MCF 10A (cell line): ENCODE measurements at regions not wholly inside any gene's neighbourhood (a gene's known extent, or its start where the extent isn't known, plus 50 kb on each side); places are given as distances from the start of the nearest gene placed in this dataset.

ENCODE experiments used
- BruUV-seq: library from RNA; stranded (reverse); fragments of 400-500 nt; replicated peaks from 2 replicates; lab custom pipeline; 2021; lab: Mats Ljungman, UMichigan
- CTCF ChIA-PET: fragments of 300-600 bp; sonication (Branson Sonifier 250); formaldehyde crosslinking; extraction: SDS; loops from one replicate; lab custom pipeline; 2021; ENCODE audit warnings: antibody characterized with exemption, inconsistent platforms; lab: Yijun Ruan, JAX
- POLR2A ChIA-PET: fragments of 300-600, 350-650 bp; sonication (Branson Sonifier 250); formaldehyde crosslinking; extraction: SDS; loops from one replicate; lab custom pipeline; 2020; ENCODE audit warnings: antibody characterized with exemption, inconsistent platforms; lab: Yijun Ruan, JAX
- DNase-seq: peaks from one replicate; pipeline ENCODE4 v3.0.0-alpha.2; 2018; ENCODE audit not compliant: unreplicated experiment
- H3K27ac Mint-ChIP-seq: one replicate; pipeline ENCODE4 v1.8.0; 2022; ENCODE audit warnings: mild to moderate bottlenecking, low read depth, mixed read lengths; ENCODE audit not compliant: unreplicated experiment
- H3K27me3 Mint-ChIP-seq: one replicate; pipeline ENCODE4 v1.8.0; 2022; ENCODE audit warnings: mixed read lengths; ENCODE audit not compliant: insufficient read depth, unreplicated experiment
- H3K36me3 Mint-ChIP-seq: one replicate; pipeline ENCODE4 v1.8.0; 2022; ENCODE audit warnings: mild to moderate bottlenecking, moderate library complexity, mixed read lengths; ENCODE audit not compliant: insufficient read depth, unreplicated experiment
- H3K4me1 Mint-ChIP-seq: one replicate; pipeline ENCODE4 v1.8.0; 2022; ENCODE audit warnings: mixed read lengths; ENCODE audit not compliant: insufficient read depth, unreplicated experiment
- H3K4me3 Mint-ChIP-seq: one replicate; pipeline ENCODE4 v1.8.0; 2022; ENCODE audit warnings: mild to moderate bottlenecking, moderate library complexity, mixed read lengths; ENCODE audit not compliant: unreplicated experiment
- H3K9me3 Mint-ChIP-seq: one replicate; pipeline ENCODE4 v1.8.0; 2022; ENCODE audit warnings: mixed read lengths; ENCODE audit not compliant: unreplicated experiment
- intact Hi-C: fragments of 100-400 bp; cut with micrococcal nuclease; formaldehyde crosslinking; loops from 2 replicates; pipeline ENCODE4 v1.14.1; 2022
- TF ChIP-seq, protein P1 (sequence below): fragments of 200-600 bp; IDR thresholded peaks from one replicate; pipeline ENCODE4 v1.8.0; 2022; ENCODE audit warnings: antibody characterized with exemption, mild to moderate bottlenecking; ENCODE audit not compliant: unreplicated experiment

- intact Hi-C loops: no loop called here
- Mint-ChIP-seq H3K36me3 (no peaks in the 10 kb centered on the region), H3K4me3 (no peak overlapping the region), H3K27me3 (peaks cover 26% of the 10 kb centered on the region), H3K4me1 (peaks cover 12% of the 10 kb centered on the region), H3K9me3 (no peaks in the 10 kb centered on the region), H3K27ac (no peak overlapping the region)
- CTCF ChIA-PET: interaction anchor here (0.6 kb wide), 1 partner anchor 65 kb away, joined by 3 read pairs; no protein-coding TSS in a partner anchor
- no peak for DNase-seq
- TF ChIP-seq, protein P1, sequence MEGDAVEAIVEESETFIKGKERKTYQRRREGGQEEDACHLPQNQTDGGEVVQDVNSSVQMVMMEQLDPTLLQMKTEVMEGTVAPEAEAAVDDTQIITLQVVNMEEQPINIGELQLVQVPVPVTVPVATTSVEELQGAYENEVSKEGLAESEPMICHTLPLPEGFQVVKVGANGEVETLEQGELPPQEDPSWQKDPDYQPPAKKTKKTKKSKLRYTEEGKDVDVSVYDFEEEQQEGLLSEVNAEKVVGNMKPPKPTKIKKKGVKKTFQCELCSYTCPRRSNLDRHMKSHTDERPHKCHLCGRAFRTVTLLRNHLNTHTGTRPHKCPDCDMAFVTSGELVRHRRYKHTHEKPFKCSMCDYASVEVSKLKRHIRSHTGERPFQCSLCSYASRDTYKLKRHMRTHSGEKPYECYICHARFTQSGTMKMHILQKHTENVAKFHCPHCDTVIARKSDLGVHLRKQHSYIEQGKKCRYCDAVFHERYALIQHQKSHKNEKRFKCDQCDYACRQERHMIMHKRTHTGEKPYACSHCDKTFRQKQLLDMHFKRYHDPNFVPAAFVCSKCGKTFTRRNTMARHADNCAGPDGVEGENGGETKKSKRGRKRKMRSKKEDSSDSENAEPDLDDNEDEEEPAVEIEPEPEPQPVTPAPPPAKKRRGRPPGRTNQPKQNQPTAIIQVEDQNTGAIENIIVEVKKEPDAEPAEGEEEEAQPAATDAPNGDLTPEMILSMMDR: no peak
- no TSS peak for BruUV-seq
- POLR2A ChIA-PET: no interaction called here
Measured at GRCh38 chr3:127139601-127140500, 53.1 kb upstream of the PRR23E start.

DNA sequence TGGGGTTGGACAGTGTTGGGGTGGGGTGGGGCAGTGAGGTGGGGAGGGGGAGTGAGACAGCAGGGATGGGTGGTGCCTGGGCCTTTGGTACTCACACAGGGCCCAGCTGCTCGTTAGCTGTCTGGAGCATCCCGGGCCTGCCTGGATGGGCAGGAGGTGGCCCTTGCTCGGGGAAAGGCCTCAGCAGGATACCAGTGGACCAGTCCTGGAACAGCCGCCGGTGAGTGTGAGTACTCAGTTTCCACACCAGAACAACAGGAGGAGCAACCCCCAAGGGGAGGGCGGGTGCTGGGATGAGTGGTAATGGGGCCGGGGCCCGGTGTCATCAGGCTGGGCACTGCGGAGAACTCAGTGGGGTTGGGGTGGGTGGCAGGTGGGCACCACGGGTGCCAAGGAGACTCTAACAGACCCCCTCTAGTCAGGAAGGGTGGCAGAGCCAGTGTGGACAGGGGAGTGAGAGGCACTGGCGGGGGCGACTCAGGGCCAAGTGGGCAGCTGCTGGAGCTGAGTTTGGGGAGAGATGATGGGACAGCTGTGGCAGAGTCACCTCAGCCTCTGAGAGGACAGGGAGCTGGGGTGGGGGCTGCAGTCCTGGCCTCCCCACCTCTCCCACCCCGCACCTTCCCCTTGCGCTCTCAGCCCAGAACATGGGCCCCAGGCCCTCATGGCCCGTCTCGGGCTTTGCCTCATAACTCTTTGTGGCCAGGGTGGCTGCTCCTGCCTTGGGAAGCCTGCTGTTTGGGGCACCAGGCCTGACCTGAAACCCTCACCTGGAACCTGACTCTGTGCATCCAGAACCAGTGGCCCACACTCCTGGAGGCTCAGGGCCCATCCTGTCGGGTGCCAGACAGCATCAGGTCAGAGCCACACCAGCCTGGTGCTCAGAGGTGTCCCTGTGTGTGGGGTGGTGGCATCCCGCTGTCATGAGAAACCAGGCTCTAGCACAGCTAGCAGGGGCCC, 52.1 kb upstream of the PRR23E start:
- Mint-ChIP-seq H3K27me3 (peaks cover 16% of the 10 kb centered on the region), H3K27ac (no peak overlapping the region), H3K36me3 (no peaks in the 10 kb centered on the region), H3K4me1 (peaks cover 12% of the 10 kb centered on the region), H3K9me3 (no peaks in the 10 kb centered on the region), H3K4me3 (no peak overlapping the region)
- no peak for DNase-seq
- BruUV-seq: no TSS peak
- POLR2A ChIA-PET: no interaction called here
- CTCF ChIA-PET: no interaction called here
- intact Hi-C loops: no loop called here
- TF ChIP-seq, protein P1: no peak

DNA sequence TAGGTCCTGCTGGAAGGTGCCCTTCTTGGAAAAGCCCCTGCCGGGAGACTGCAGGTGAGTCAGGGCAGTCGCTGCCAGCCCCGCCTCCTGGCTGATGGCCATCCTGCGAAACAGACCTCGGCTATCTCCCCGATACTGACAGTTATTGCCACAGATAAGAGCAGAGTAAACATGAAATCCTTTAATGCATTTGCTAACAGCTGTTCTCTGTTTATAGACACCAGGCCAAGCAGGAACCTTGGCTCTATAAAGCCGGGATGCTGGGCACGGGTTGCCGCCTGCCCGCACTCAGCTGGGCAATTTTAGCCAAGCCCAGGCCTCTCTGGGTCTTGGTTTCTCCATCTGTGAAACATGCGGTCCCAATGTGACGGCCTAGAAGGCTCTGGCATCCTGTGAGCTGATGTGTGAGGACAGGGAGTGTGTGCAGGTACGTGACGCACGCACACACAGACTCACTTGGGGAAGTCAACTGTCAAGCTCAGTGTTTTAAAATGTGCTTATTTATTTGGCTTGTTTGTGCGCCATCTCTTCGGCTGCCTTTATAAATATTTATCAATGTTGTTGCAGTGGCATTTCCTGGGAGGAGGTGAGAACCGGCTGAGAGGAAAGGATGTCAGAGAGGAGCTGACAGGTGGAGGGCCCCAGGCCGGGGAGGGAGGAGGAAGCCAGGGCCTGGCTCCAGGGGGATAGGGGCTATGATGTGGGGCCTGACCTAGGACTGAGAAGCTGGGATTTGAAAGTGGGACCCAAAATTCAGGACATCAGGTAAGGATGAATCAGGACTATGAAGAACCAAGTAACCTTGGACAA, 50.8 kb upstream of the PRR23E start:
- intact Hi-C loops: no loop called here
- Mint-ChIP-seq H3K4me1 (peaks cover 12% of the 10 kb centered on the region), H3K27me3 (peaks cover 3% of the 10 kb centered on the region), H3K27ac (no peak overlapping the region), H3K36me3 (no peaks in the 10 kb centered on the region), H3K9me3 (no peaks in the 10 kb centered on the region), H3K4me3 (no peak overlapping the region)
- DNase-seq: peak; percentile 57
- TF ChIP-seq, protein P1: no peak
- ChIA-PET CTCF (interaction anchor here (0.8 kb wide), 1 partner anchor 459 kb away, joined by 3 read pairs; no protein-coding TSS in a partner anchor), POLR2A (interaction anchor here (0.9 to 2.0 kb wide), 2 partner anchors 10 to 67 kb away, joined by 4 to 5 read pairs; no protein-coding TSS in a partner anchor)
- BruUV-seq: no TSS peak
